ENCODE measurements at regions not wholly inside any gene's neighbourhood (a gene's known extent, or its start where the extent isn't known, plus 50 kb on each side); places are given as distances from the start of the nearest gene placed in this dataset.
A peak's percentile ranks its signal among the peaks of the same experiment; 100 is the strongest.
"Not testable (repeated sequence)": the region's sequence is repeated elsewhere in the genome, so short reads cannot be mapped to it uniquely, and the experiment has no call there.

DNA sequence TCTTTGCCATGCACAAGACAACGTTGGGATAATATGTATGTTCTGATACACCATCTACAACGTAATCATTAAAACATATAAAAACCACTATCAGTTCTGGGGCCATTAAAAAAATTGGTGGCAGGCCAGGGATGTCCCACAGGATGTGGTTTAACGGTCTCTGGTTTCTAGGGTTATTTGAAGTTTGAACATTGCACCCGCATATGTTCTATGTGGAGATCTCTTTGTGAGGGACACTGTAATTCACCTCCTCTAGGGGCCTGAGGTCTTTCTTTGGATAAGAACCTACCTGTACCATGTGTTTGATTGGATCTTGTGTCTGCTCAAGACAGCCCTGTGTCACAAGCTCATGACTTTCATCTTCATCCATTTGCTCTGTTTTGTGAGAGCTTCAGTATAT, 73.2 kb downstream of the GGTLC2 start:
- DNase-seq: no peak

GRCh38 chr22:22720201-22720723, 75.8 kb downstream of the GGTLC2 start:
- peak; percentile 87 for DNase-seq

- peak; percentile 93 for DNase-seq
Measured at GRCh38 chr22:22720724-22721261, 76.4 kb downstream of the GGTLC2 start.

DNA sequence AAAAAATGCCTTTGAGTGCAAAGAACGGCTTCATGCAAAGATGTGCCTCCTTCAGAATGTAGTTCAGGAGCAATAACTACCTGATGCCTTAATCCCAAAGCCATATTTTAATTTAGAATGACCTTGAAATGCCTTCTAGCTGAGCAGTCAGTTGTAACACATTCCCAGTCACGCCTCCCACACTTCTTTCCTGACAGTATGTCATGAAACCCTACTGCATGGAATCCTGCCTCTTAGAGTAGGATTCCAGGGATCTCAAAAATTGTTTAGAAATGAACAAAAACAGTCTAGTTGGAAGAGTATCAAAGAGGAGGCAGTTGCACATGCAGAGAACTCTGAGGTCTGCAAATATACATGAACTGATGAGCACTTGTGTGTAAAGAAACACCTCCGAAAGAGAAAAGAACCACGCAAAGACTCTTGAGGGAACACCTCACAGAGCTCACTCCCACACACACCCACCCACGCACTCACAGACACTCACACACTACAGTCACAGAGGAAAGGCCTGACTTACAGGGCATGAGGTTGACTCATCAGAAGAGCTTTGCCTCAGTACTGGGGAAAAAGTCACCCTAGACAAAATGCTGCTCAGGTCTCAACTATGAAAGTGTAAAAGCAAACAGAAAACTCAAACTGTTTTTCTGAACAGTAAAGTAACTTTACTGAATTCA, 77.4 kb downstream of the GGTLC2 start:
- DNase-seq: peak; percentile 97

GRCh38 chr22:22728382-22728781, 84.0 kb downstream of the GGTLC2 start:
- DNase-seq: no peak

GRCh38 chr22:22730655-22731373, 86.4 kb downstream of the GGTLC2 start:
- peak; percentile 14 for DNase-seq

GRCh38 chr22:22731374-22731676, 86.9 kb downstream of the GGTLC2 start:
- DNase-seq: no peak

DNA sequence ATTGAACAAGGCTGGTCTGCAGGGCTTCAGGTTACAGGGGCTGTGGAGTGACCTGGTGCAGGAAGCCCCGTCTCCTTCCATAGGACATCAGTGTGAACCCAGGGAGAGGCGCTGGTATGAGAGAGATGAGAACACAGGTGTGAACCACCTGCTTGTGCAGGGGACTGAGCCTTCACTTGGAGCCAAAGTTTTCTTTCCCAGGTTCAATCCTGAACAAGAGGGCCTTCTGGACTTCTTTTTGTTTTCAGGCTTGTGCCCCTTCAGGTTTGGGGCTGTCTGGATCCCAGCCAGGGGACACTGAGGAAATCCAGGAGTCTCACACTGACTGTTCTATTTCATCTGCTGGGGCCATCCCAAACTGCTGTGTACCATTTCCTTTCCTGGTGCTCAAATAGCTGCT, 88.6 kb downstream of the GGTLC2 start:
- not testable (repeated sequence) for DNase-seq

DNA sequence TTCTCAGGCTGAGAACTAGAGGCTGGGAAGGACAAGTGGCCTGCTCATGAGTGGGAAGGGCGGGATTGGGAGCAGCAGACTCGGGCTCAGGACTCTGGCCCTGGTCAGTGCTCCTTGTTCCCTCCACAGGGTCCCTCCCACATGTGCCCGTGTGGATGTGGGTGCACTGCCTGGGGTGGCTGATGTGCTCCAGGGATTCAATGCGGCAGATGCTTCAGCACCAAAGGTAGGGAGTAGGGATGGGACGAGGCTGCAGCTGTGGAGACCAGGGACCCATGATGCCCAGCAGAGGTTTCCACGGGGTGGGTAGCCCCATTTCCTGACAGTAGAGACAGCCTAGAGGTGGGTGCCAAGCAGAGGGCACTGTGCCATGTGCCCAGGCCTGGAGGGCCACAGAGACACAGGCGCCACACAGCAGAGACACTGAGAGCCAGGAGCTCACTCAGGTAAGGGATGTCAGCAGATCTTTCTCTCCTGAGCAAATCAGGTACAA, 89.5 kb downstream of the GGTLC2 start:
- DNase-seq: no peak

GRCh38 chr22:22734395-22735272, 90.2 kb downstream of the GGTLC2 start:
- not testable (repeated sequence) for DNase-seq

- DNase-seq: not testable (repeated sequence)
Measured at GRCh38 chr22:22735276-22735675, 90.9 kb downstream of the GGTLC2 start.

DNA sequence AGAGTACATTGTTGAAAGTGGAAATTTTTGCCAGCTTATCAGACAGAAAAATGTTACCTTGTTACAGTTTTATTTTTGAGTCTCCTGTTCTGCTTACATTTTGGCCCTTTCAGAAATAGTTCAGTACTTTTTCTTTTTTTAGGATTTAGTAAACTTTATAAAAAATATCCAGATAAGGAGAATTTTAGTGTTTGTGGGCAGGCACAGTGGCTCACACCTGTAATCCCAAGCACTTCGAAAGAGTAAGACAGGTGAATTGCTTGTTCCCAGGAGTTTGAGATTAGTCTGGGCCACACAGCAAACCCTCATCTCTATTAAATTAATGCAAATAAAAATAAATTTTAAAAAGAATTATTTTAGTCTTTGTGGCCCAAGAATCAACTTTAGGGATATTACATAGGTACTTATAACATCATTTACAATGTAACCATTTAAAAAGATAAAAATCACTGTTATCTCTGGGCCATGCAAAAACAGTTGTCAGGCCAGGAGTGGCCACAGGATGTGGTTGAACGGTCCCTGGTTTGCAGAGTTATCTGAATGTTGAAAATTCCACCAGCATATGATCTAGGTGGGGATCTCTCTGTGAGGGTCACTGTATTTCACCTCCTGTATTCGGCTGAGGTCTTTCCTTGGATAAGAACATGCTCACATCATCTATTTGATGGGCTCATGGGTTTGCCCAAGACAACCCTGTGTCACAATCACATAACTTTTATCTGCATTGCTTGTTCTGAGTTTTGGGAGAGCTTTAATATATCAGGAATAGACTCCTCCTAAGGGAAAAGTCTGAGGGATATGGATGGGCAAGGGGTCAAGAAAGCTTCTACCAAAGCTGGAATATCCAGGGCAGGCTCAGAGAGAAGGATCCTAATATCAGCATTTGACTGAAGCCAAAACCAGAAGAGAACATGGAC, 91.5 kb downstream of the GGTLC2 start:
- DNase-seq: no peak

DNA sequence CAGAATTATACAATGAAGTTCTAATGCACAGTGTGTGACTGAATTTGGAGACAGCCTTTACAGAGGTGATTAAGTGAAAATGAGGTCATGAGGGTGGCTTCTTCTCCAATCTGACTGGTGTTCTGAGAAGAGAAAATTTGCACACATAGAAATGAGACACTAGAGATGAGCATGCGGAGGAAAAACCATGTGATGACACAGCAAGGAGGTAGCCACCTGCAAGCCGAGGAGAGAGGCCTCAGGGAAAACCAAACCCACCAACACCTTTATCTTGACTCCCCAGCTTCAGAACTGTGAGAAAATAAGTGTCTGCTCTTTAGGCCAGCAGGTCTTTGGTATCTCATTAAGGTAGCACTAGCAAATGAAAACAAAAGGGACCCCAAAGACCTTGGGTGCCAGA, 93.2 kb downstream of the GGTLC2 start:
- no peak for DNase-seq

DNA sequence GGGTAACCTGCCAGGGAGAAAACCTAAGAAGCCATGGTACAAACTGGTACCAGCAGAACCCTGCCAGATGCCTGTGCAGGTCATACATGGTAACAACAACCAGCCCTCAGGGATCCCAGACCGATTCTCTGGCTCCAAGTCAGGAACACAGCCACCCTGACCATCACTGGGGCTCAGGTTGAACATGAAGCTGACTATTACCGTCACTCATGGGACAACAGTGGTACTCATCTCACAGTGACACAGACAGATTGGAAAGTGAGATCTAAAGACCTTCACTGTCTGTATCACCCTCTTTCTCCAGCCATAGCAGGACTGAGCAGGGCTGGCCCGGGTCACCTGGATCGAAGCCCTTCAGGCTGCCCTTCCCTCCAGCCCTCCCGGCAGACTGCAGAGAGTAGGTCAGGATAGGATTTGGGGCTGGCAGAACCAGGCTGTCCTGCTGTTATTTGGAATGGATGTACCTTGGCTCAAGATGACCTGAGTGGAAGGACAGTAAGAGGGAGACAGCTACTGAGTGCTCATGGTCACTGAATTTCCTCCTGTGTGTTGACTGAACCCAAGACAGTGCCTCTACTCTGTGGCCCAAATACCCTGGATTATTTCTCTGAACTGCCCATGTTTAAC, 94.7 kb downstream of the GGTLC2 start:
- no peak for DNase-seq

GRCh38 chr22:22740560-22741276, 96.3 kb downstream of the GGTLC2 start:
- DNase-seq: no peak

- no peak for DNase-seq
Measured at GRCh38 chr22:22741843-22742242, 97.4 kb downstream of the GGTLC2 start.

GRCh38 chr22:22742641-22743040, 98.2 kb downstream of the GGTLC2 start:
- no peak for DNase-seq

- DNase-seq: no peak
Measured at GRCh38 chr22:22743128-22743760, 98.8 kb downstream of the GGTLC2 start.

- DNase-seq: no peak
Measured at GRCh38 chr22:22744412-22745224, 100.2 kb downstream of the GGTLC2 start.
